ENCODE measurements at regions not wholly inside any gene's neighbourhood (a gene's known extent, or its start where the extent isn't known, plus 50 kb on each side); places are given as distances from the start of the nearest gene placed in this dataset.

GRCh38 chr10:3273966-3274365 lies 101.4 kb upstream of the PITRM1 start:
- no peaks in the 10 kb centered on the region for H3K4me1 Mint-ChIP-seq
- peaks cover 3% of the 10 kb centered on the region for H3K36me3 Mint-ChIP-seq
- ATAC-seq (ENCODE audit: low read depth) (no peak), DNase-seq (ENCODE audit: low spot score in 2 of 2) (no peak)
- H3K27ac Mint-ChIP-seq, result no peak overlapping the region
- peaks cover 2% of the 10 kb centered on the region for H3K9me3 Mint-ChIP-seq
- peaks cover 26% of the 10 kb centered on the region for H3K27me3 Mint-ChIP-seq
- H3K4me3 Mint-ChIP-seq, result no peak overlapping the region

- Mint-ChIP-seq H3K4me3 (no peak overlapping the region), H3K36me3 (peaks cover 3% of the 10 kb centered on the region), H3K9me3 (peaks cover 2% of the 10 kb centered on the region), H3K27ac (no peak overlapping the region), H3K4me1 (no peaks in the 10 kb centered on the region), H3K27me3 (peaks cover 21% of the 10 kb centered on the region)
- no peak for ATAC-seq (ENCODE audit: low read depth)
- DNase-seq (ENCODE audit: low spot score in 2 of 2), result no peak
These were observed 99.7 kb upstream of the PITRM1 start for GRCh38 chr10:3272300-3272699.

- Mint-ChIP-seq H3K27me3 (peaks cover 16% of the 10 kb centered on the region), H3K36me3 (peaks cover 3% of the 10 kb centered on the region), H3K9me3 (peaks cover 2% of the 10 kb centered on the region), H3K4me1 (no peaks in the 10 kb centered on the region), H3K4me3 (no peak overlapping the region), H3K27ac (no peak overlapping the region)
- DNase-seq (ENCODE audit: low spot score in 2 of 2), result no peak
- no peak for ATAC-seq (ENCODE audit: low read depth)
These were observed 99.0 kb upstream of the PITRM1 start for GRCh38 chr10:3271354-3272115.

- no peaks in the 10 kb centered on the region for H3K4me1 Mint-ChIP-seq
- no peak for DNase-seq (ENCODE audit: low spot score in 2 of 2)
- peaks cover 2% of the 10 kb centered on the region for H3K9me3 Mint-ChIP-seq
- H3K27ac Mint-ChIP-seq, result no peak overlapping the region
- H3K36me3 Mint-ChIP-seq, result peaks cover 3% of the 10 kb centered on the region
- no peak overlapping the region for H3K4me3 Mint-ChIP-seq
- no peak for ATAC-seq (ENCODE audit: low read depth)
- peaks cover 15% of the 10 kb centered on the region for H3K27me3 Mint-ChIP-seq
These were observed 98.2 kb upstream of the PITRM1 start for GRCh38 chr10:3270577-3271316.

- Mint-ChIP-seq H3K36me3 (no peaks in the 10 kb centered on the region), H3K4me3 (no peak overlapping the region), H3K9me3 (no peaks in the 10 kb centered on the region), H3K27ac (no peak overlapping the region), H3K4me1 (no peaks in the 10 kb centered on the region), H3K27me3 (peaks cover 14% of the 10 kb centered on the region)
- no peak for ATAC-seq (ENCODE audit: low read depth)
- no peak for DNase-seq (ENCODE audit: low spot score in 2 of 2)
These were observed 95.4 kb upstream of the PITRM1 start for GRCh38 chr10:3268025-3268424.

- DNase-seq (ENCODE audit: low spot score in 2 of 2) (no peak), ATAC-seq (ENCODE audit: low read depth) (no peak)
- Mint-ChIP-seq H3K36me3 (peaks cover 2% of the 10 kb centered on the region), H3K4me3 (no peak overlapping the region), H3K27ac (no peak overlapping the region), H3K9me3 (peaks cover 6% of the 10 kb centered on the region), H3K4me1 (no peaks in the 10 kb centered on the region), H3K27me3 (peaks cover 17% of the 10 kb centered on the region)
These were observed 92.5 kb upstream of the PITRM1 start for GRCh38 chr10:3265088-3265487.

- no peak for ATAC-seq (ENCODE audit: low read depth)
- Mint-ChIP-seq H3K36me3 (peaks cover 2% of the 10 kb centered on the region), H3K4me1 (no peaks in the 10 kb centered on the region), H3K27me3 (peaks cover 19% of the 10 kb centered on the region), H3K27ac (no peak overlapping the region), H3K4me3 (no peak overlapping the region), H3K9me3 (peaks cover 6% of the 10 kb centered on the region)
- DNase-seq (ENCODE audit: low spot score in 2 of 2), result no peak
These were observed 91.7 kb upstream of the PITRM1 start for GRCh38 chr10:3264161-3264761.

- peaks cover 2% of the 10 kb centered on the region for H3K36me3 Mint-ChIP-seq
- H3K4me1 Mint-ChIP-seq, result no peaks in the 10 kb centered on the region
- peaks cover 6% of the 10 kb centered on the region for H3K9me3 Mint-ChIP-seq
- H3K27me3 Mint-ChIP-seq, result peaks cover 19% of the 10 kb centered on the region
- ATAC-seq (ENCODE audit: low read depth), result no peak
- H3K27ac Mint-ChIP-seq, result no peak overlapping the region
- no peak overlapping the region for H3K4me3 Mint-ChIP-seq
- no peak for DNase-seq (ENCODE audit: low spot score in 2 of 2)
These were observed 91.2 kb upstream of the PITRM1 start for GRCh38 chr10:3263747-3264146.

- ATAC-seq (ENCODE audit: low read depth) (no peak), DNase-seq (ENCODE audit: low spot score in 2 of 2) (no peak)
- no peak overlapping the region for H3K4me3 Mint-ChIP-seq
- H3K27me3 Mint-ChIP-seq, result peaks cover 19% of the 10 kb centered on the region
- peaks cover 2% of the 10 kb centered on the region for H3K36me3 Mint-ChIP-seq
- peaks cover 6% of the 10 kb centered on the region for H3K9me3 Mint-ChIP-seq
- H3K4me1 Mint-ChIP-seq, result no peaks in the 10 kb centered on the region
- H3K27ac Mint-ChIP-seq, result no peak overlapping the region
These were observed 90.5 kb upstream of the PITRM1 start for GRCh38 chr10:3263082-3263481.

GRCh38 chr10:3261921-3262320 lies 89.3 kb upstream of the PITRM1 start:
- peaks cover 6% of the 10 kb centered on the region for H3K9me3 Mint-ChIP-seq
- peaks cover 18% of the 10 kb centered on the region for H3K27me3 Mint-ChIP-seq
- no peaks in the 10 kb centered on the region for H3K4me1 Mint-ChIP-seq
- H3K4me3 Mint-ChIP-seq, result no peak overlapping the region
- H3K36me3 Mint-ChIP-seq, result peaks cover 2% of the 10 kb centered on the region
- no peak overlapping the region for H3K27ac Mint-ChIP-seq
- ATAC-seq (ENCODE audit: low read depth) (no peak), DNase-seq (ENCODE audit: low spot score in 2 of 2) (no peak)

- no peak overlapping the region for H3K27ac Mint-ChIP-seq
- no peaks in the 10 kb centered on the region for H3K4me1 Mint-ChIP-seq
- no peak overlapping the region for H3K4me3 Mint-ChIP-seq
These were observed 87.7 kb upstream of the PITRM1 start for GRCh38 chr10:3260066-3260834.

GRCh38 chr10:3259499-3259898 lies 86.9 kb upstream of the PITRM1 start:
- Mint-ChIP-seq H3K36me3 (peaks cover 2% of the 10 kb centered on the region), H3K27ac (no peak overlapping the region), H3K9me3 (peaks cover 6% of the 10 kb centered on the region), H3K27me3 (peaks cover 11% of the 10 kb centered on the region), H3K4me1 (no peaks in the 10 kb centered on the region), H3K4me3 (no peak overlapping the region)
- DNase-seq (ENCODE audit: low spot score in 2 of 2), result no peak
- ATAC-seq (ENCODE audit: low read depth), result no peak

More at GRCh38 chr10:3260066-3260834, 87.7 kb upstream of the PITRM1 start:
- DNase-seq (ENCODE audit: low spot score in 2 of 2) (no peak), ATAC-seq (ENCODE audit: low read depth) (no peak)
- Mint-ChIP-seq H3K27me3 (peaks cover 14% of the 10 kb centered on the region), H3K9me3 (peaks cover 6% of the 10 kb centered on the region), H3K36me3 (peaks cover 2% of the 10 kb centered on the region)

- no peak for DNase-seq (ENCODE audit: low spot score in 2 of 2)
- no peak for ATAC-seq (ENCODE audit: low read depth)
- peaks cover 6% of the 10 kb centered on the region for H3K9me3 Mint-ChIP-seq
- peaks cover 15% of the 10 kb centered on the region for H3K27me3 Mint-ChIP-seq
- no peaks in the 10 kb centered on the region for H3K4me1 Mint-ChIP-seq
- no peak overlapping the region for H3K4me3 Mint-ChIP-seq
- H3K27ac Mint-ChIP-seq, result no peak overlapping the region
- H3K36me3 Mint-ChIP-seq, result peaks cover 2% of the 10 kb centered on the region
These were observed 85.8 kb upstream of the PITRM1 start for GRCh38 chr10:3258394-3258793.

GRCh38 chr10:3255616-3256015 lies 83.0 kb upstream of the PITRM1 start:
- H3K9me3 Mint-ChIP-seq, result no peaks in the 10 kb centered on the region
- no peaks in the 10 kb centered on the region for H3K4me1 Mint-ChIP-seq
- H3K4me3 Mint-ChIP-seq, result no peak overlapping the region
- DNase-seq (ENCODE audit: low spot score in 2 of 2) (no peak), ATAC-seq (ENCODE audit: low read depth) (no peak)
- H3K27ac Mint-ChIP-seq, result no peak overlapping the region
- no peaks in the 10 kb centered on the region for H3K36me3 Mint-ChIP-seq
- H3K27me3 Mint-ChIP-seq, result peaks cover 16% of the 10 kb centered on the region

All from memory B cell (primary cell).